K562 (cell line): ENCODE measurements at regions not wholly inside any gene's neighbourhood (a gene's known extent, or its start where the extent isn't known, plus 50 kb on each side); places are given as distances from the start of the nearest gene placed in this dataset.

Experiments used
- ATAC-seq: fragments of 200-7000 bp; cut with Tn5 transposase; 3 replicates; pipeline ENCODE4 v1.9.1; 2020; ENCODE audit warnings: moderate library complexity
- BruUV-seq: library from RNA; stranded (reverse); fragments of 400-500 nt; replicated peaks from 2 replicates; lab custom pipeline; 2021; lab: Mats Ljungman, UMichigan
- CTCF ChIA-PET: fragments of 300-600 bp; formaldehyde crosslinking; extraction: SDS; loops from one replicate; lab custom pipeline; 2021; ENCODE audit warnings: low intra/inter-chr PET ratio; lab: Yijun Ruan, JAX
- POLR2A ChIA-PET: fragments of 300-600, 350-650 bp; sonication (Branson Sonifier 250); formaldehyde crosslinking; extraction: SDS; loops from one replicate; lab custom pipeline; 2021; ENCODE audit warnings: antibody characterized with exemption, inconsistent platforms; lab: Yijun Ruan, JAX
- DNase-seq, 4 experiments: peaks; one replicate each; pipeline versions ENCODE4 v3.0.0 to v3.0.0-alpha.2; 2011 to 2018; ENCODE audit warnings: low spot score in 3 of 4, mixed read lengths in 3 of 4; ENCODE audit errors: extremely low read depth in 1 of 4
- FAIRE-seq: peaks from 2 replicates; lab custom pipeline; 2011; peaks lifted over from hg19 to GRCh38; lab: Jason Lieb, UNC
- H2AFZ ChIP-seq: 2 replicates; pipeline ENCODE4 v1.6.0; 2011; ENCODE audit warnings: low read depth, low read length, control low read depth, inconsistent platforms
- H3K27ac ChIP-seq: fragments of 200-600 bp; 3 replicates; pipeline ENCODE4 v1.8.0; 2011; ENCODE audit warnings: low read depth, mild to moderate bottlenecking, control low read depth, inconsistent platforms, low read length, moderate library complexity, mixed read lengths; ENCODE audit errors: extremely low read depth
- H3K27me3 ChIP-seq, 2 experiments: fragments of 300-600 bp in 1 of 2; 2 replicates in 1 of 2; 3 replicates in 1 of 2; pipeline versions ENCODE4 v1.6.0 to v1.8.0; 2011; ENCODE audit warnings: inconsistent platforms in 2 of 2, low read length in 2 of 2, mild to moderate bottlenecking in 1 of 2, mixed read lengths in 1 of 2, moderate library complexity in 1 of 2; ENCODE audit not compliant: control insufficient read depth in 2 of 2, insufficient read depth in 2 of 2
- H3K36me3 ChIP-seq: fragments of 300-600 bp; 3 replicates; pipeline ENCODE4 v1.8.0; 2011; ENCODE audit warnings: mild to moderate bottlenecking, low read length, inconsistent platforms; ENCODE audit not compliant: control insufficient read depth, insufficient read depth
- H3K4me1 ChIP-seq, 2 experiments: fragments of 200-600 bp in 1 of 2; replicated peaks in 1 of 2; 2 replicates in 1 of 2; 3 replicates in 1 of 2; pipeline versions ENCODE4 v1.5.1 to v1.8.0; 2011; ENCODE audit warnings: inconsistent platforms in 2 of 2, low read length in 2 of 2, mild to moderate bottlenecking in 1 of 2, mixed read lengths in 1 of 2, moderate library complexity in 1 of 2; ENCODE audit not compliant: control insufficient read depth in 2 of 2, insufficient read depth in 2 of 2
- H3K4me2 ChIP-seq: 2 replicates; pipeline ENCODE4 v1.6.1; 2011; ENCODE audit warnings: low read length, control low read depth, inconsistent platforms, mixed read lengths; ENCODE audit not compliant: insufficient read depth
- H3K4me3 ChIP-seq: fragments of 200-600 bp; sonication (generic), shearing (Covaris generic); 2 replicates; pipeline ENCODE4 v1.5.1; 2016; ENCODE audit warnings: control low read depth, inconsistent platforms
- H3K79me2 ChIP-seq: fragments of 200-600 bp; 3 replicates; pipeline ENCODE4 v1.8.0; 2011; ENCODE audit warnings: low read length, inconsistent platforms; ENCODE audit not compliant: control insufficient read depth, insufficient read depth
- H3K9ac ChIP-seq, 2 experiments: 2 replicates each; pipeline versions ENCODE4 v1.6.0 to v1.6.1; 2011; ENCODE audit warnings: low read depth in 2 of 2, low read length in 2 of 2, control low read depth in 1 of 2, inconsistent platforms in 1 of 2, mild to moderate bottlenecking in 1 of 2, mixed read lengths in 1 of 2; ENCODE audit not compliant: insufficient read depth in 1 of 2
- H3K9me1 ChIP-seq: one replicate; pipeline ENCODE4 v1.6.0; 2011; ENCODE audit warnings: inconsistent platforms, mild to moderate bottlenecking, low read length, moderate library complexity; ENCODE audit not compliant: control insufficient read depth, insufficient read depth
- H3K9me3 ChIP-seq: replicated peaks from 2 replicates; pipeline ENCODE4 v1.5.1; 2011; ENCODE audit warnings: low read depth, low read length, inconsistent platforms; ENCODE audit not compliant: control insufficient read depth, insufficient read depth
- H4K20me1 ChIP-seq: replicated peaks from 2 replicates; pipeline ENCODE4 v1.6.1; 2011; ENCODE audit warnings: low read length, inconsistent platforms, mixed read lengths; ENCODE audit not compliant: control insufficient read depth, insufficient read depth
- PRDM10 ChIP-seq: fragments of 450-650 bp; IDR thresholded peaks from 2 replicates; pipeline ENCODE4 v1.6.1; 2018; ENCODE audit not compliant: partially characterized antibody
- WGBS: fragments of 100-300 bp; shearing (Covaris generic); methylation state at CpG from one replicate; pipeline ENCODE4 v1.1.6; 2016; ENCODE audit warnings: low coverage, mixed read lengths; ENCODE audit not compliant: insufficient coverage; ENCODE audit errors: missing lambda C conversion rate; 5-methylcytosine and 5-hydroxymethylcytosine counted together
- in situ Hi-C: fragments of 300-500 bp; cut with MboI; formaldehyde crosslinking; loops from 4 replicates; pipeline ENCODE4 v1.15.0; 2018; ENCODE audit warnings: inconsistent platforms, mixed read lengths
- intact Hi-C: fragments of 100-400 bp; cut with micrococcal nuclease; formaldehyde crosslinking; loops from 2 replicates; pipeline ENCODE4 v1.14.2; 2022

GRCh38 chr15:47188758-47189507 lies 528.4 kb upstream of the SEMA6D start:
- no peaks in the 10 kb centered on the region for H3K4me1 ChIP-seq
- no peaks in the 10 kb centered on the region for H3K27me3 ChIP-seq
- H4K20me1 ChIP-seq, result no peaks in the 10 kb centered on the region
- intact Hi-C loops (no loop called here), in situ Hi-C loops (no loop called here)
- no peaks in the 10 kb centered on the region for H3K79me2 ChIP-seq
- no peak for TF ChIP-seq PRDM10
- DNase-seq (no peak), ATAC-seq (no peak), FAIRE-seq (no peak)
- 0% methylated on average over 1 of the region's 1 CpG for WGBS
- no peak overlapping the region for H3K4me2 ChIP-seq
- POLR2A ChIA-PET, result no interaction called here
- no peaks in the 10 kb centered on the region for H3K9me1 ChIP-seq
- CTCF ChIA-PET, result no interaction called here
- no peaks in the 10 kb centered on the region for H3K36me3 ChIP-seq
- no peak overlapping the region for H3K27ac ChIP-seq
- no peaks in the 10 kb centered on the region for H3K9me3 ChIP-seq
- no TSS peak for BruUV-seq
- H3K4me3 ChIP-seq, result no peak overlapping the region
- no peak overlapping the region for H3K9ac ChIP-seq
- H2AFZ ChIP-seq, result no peak overlapping the region
